HepG2 (cell line): ENCODE measurements at regions not wholly inside any gene's neighbourhood (a gene's known extent, or its start where the extent isn't known, plus 50 kb on each side); places are given as distances from the start of the nearest gene placed in this dataset.

ENCODE experiments used
- ATAC-seq: fragments of 200-7000 bp; cut with Tn5 transposase; 3 replicates; pipeline ENCODE4 v1.9.1; 2020; ENCODE audit warnings: mild to moderate bottlenecking, moderate library complexity
- BruUV-seq: library from RNA; stranded (reverse); fragments of 400-500 nt; replicated peaks from 2 replicates; lab custom pipeline; 2021; lab: Mats Ljungman, UMichigan
- CTCF ChIA-PET: fragments of 300-600 bp; formaldehyde crosslinking; extraction: SDS; loops from one replicate; lab custom pipeline; 2021; ENCODE audit warnings: low total read pairs, inconsistent platforms, low intra/inter-chr PET ratio; lab: Yijun Ruan, JAX
- POLR2A ChIA-PET: fragments of 350-600 bp; sonication (Branson Sonifier 250); formaldehyde crosslinking; loops from one replicate; lab custom pipeline; 2020; ENCODE audit warnings: antibody characterized with exemption, inconsistent platforms; lab: Yijun Ruan, JAX
- DNase-seq: peaks from one replicate; pipeline ENCODE4 v3.0.0-alpha.2; 2015; ENCODE audit warnings: low spot score
- FAIRE-seq: peaks from 3 replicates; lab custom pipeline; 2011; peaks lifted over from hg19 to GRCh38; lab: Jason Lieb, UNC
- H2AFZ ChIP-seq: one replicate; pipeline ENCODE4 v1.6.1; 2011; ENCODE audit warnings: low read length, inconsistent platforms
- H3K27ac ChIP-seq: fragments of 300-600 bp; 3 replicates; pipeline ENCODE4 v1.8.0; 2011; ENCODE audit warnings: mixed run types, mild to moderate bottlenecking, mixed read lengths, low read length, inconsistent platforms; ENCODE audit not compliant: insufficient read depth; ENCODE audit errors: extremely low read length
- H3K27me3 ChIP-seq, 2 experiments: fragments of 200-600 bp in 1 of 2; 2 replicates in 1 of 2; 3 replicates in 1 of 2; pipeline versions ENCODE4 v1.6.0 to v1.8.0; 2011; ENCODE audit warnings: low read length in 2 of 2, mild to moderate bottlenecking in 2 of 2, moderate library complexity in 2 of 2, inconsistent platforms in 1 of 2; ENCODE audit not compliant: insufficient read depth in 2 of 2, control insufficient read depth in 1 of 2
- H3K36me3 ChIP-seq, 2 experiments: fragments of 200-600 bp in 1 of 2; replicated peaks in 1 of 2; 2 replicates in 1 of 2; 3 replicates in 1 of 2; pipeline versions ENCODE4 v1.5.1 to v1.8.0; 2011; ENCODE audit warnings: low read length in 2 of 2, inconsistent platforms in 1 of 2; ENCODE audit not compliant: insufficient read depth in 2 of 2, control insufficient read depth in 1 of 2
- H3K4me1 ChIP-seq: 2 replicates; pipeline ENCODE4 v1.5.1; 2012; ENCODE audit warnings: low read length, inconsistent platforms; ENCODE audit not compliant: insufficient read depth
- H3K4me2 ChIP-seq: 2 replicates; pipeline ENCODE4 v1.6.0; 2011; ENCODE audit warnings: low read depth, low read length, inconsistent platforms
- H3K4me3 ChIP-seq, 3 experiments: fragments of 200-600 bp in 1 of 3; sonication (generic), shearing (Covaris generic) in 1 of 3; replicated peaks in 1 of 3; 2 replicates each; pipeline ENCODE4 v1.5.1; 2011 to 2016; ENCODE audit warnings: low read length in 3 of 3, inconsistent platforms in 2 of 3, low read depth in 2 of 3, mild to moderate bottlenecking in 2 of 3, control low read depth in 1 of 3, mixed read lengths in 1 of 3; ENCODE audit not compliant: insufficient read depth in 1 of 3
- H3K79me2 ChIP-seq: one replicate; pipeline ENCODE4 v1.6.1; 2011; ENCODE audit warnings: low read length, inconsistent platforms; ENCODE audit not compliant: insufficient read depth
- H3K9ac ChIP-seq: 2 replicates; pipeline ENCODE4 v1.6.0; 2011; ENCODE audit warnings: mild to moderate bottlenecking, low read depth, low read length, inconsistent platforms; ENCODE audit not compliant: insufficient read depth
- H3K9me3 ChIP-seq: 2 replicates; pipeline ENCODE4 v1.5.1; 2012; ENCODE audit warnings: mild to moderate bottlenecking, low read length
- H4K20me1 ChIP-seq: 2 replicates; pipeline ENCODE4 v1.6.0; 2011; ENCODE audit warnings: inconsistent platforms, mild to moderate bottlenecking, low read length, moderate library complexity; ENCODE audit not compliant: insufficient read depth
- ARNTL ChIP-seq: sonication (generic); formaldehyde crosslinking; IDR thresholded peaks from 2 replicates; pipeline ENCODE4 v1.4.0; 2020; ENCODE audit warnings: mild to moderate bottlenecking, missing genetic modification reagents
- HIVEP1 ChIP-seq: sonication (generic); formaldehyde crosslinking; IDR thresholded peaks from 2 replicates; pipeline ENCODE4 v1.4.0; 2020; ENCODE audit warnings: mild to moderate bottlenecking, missing genetic modification reagents
- KLF9 ChIP-seq: IDR thresholded peaks from 2 replicates; pipeline ENCODE4 v1.6.1; 2016; ENCODE audit warnings: low read depth
- NR2C2 ChIP-seq: sonication (generic); formaldehyde crosslinking; IDR thresholded peaks from 2 replicates; pipeline ENCODE4 v1.4.0; 2020; ENCODE audit warnings: missing genetic modification reagents, mild to moderate bottlenecking, moderate library complexity, borderline replicate concordance
- RAD51 ChIP-seq: fragments of 450-650 bp; IDR thresholded peaks from 2 replicates; pipeline ENCODE4 v1.6.1; 2016; ENCODE audit warnings: borderline replicate concordance
- RBM39 ChIP-seq: fragments of 200-400 bp; formaldehyde crosslinking; IDR thresholded peaks from one replicate; pipeline ENCODE4 v1.6.1; 2018; ENCODE audit warnings: antibody characterized with exemption, mild to moderate bottlenecking, low read depth, low read length; ENCODE audit not compliant: poor library complexity, severe bottlenecking
- THAP11 ChIP-seq: IDR thresholded peaks from 2 replicates; pipeline ENCODE4 v1.6.1; 2016; ENCODE audit warnings: missing biosample characterization, missing genetic modification reagents
- TSC22D2 ChIP-seq: sonication (generic); formaldehyde crosslinking; IDR thresholded peaks from 2 replicates; pipeline ENCODE4 v1.5.1; 2020; ENCODE audit warnings: missing genetic modification reagents, mild to moderate bottlenecking, borderline replicate concordance
- ZNF441 ChIP-seq: sonication (generic); formaldehyde crosslinking; IDR thresholded peaks from 2 replicates; pipeline ENCODE4 v1.7.0; 2021; ENCODE audit warnings: missing genetic modification reagents, borderline replicate concordance
- ZNF572 ChIP-seq: sonication (generic); formaldehyde crosslinking; IDR thresholded peaks from 2 replicates; pipeline ENCODE4 v1.5.1; 2020; ENCODE audit warnings: mild to moderate bottlenecking, missing genetic modification reagents
- WGBS: methylation state at CpG from one replicate; pipeline ENCODE4 v1.1.6; 2017; ENCODE audit warnings: low lambda C conversion rate; 5-methylcytosine and 5-hydroxymethylcytosine counted together
- in situ Hi-C: cut with HindIII; loops from 2 replicates; pipeline ENCODE4 v1.10.0; 2017; ENCODE audit warnings: low pct_unique_long_range_greater_than_20kb; ENCODE audit not compliant: extremely low pct_ligation_motif_present
- intact Hi-C: fragments of 100-400 bp; cut with micrococcal nuclease; formaldehyde crosslinking; loops from one replicate; pipeline ENCODE4 v1.10.0; 2022; ENCODE audit not compliant: unreplicated experiment
- TF ChIP-seq, protein P1 (sequence below): sonication (generic); formaldehyde crosslinking; IDR thresholded peaks from 2 replicates; pipeline ENCODE4 v1.9.0; 2021; ENCODE audit warnings: missing genetic modification reagents, borderline replicate concordance
- TF ChIP-seq, protein P2 (sequence below): sonication (generic); formaldehyde crosslinking; IDR thresholded peaks from 2 replicates; pipeline ENCODE4 v1.8.1; 2022; ENCODE audit warnings: low read depth, mild to moderate bottlenecking, missing genetic modification reagents
- TF ChIP-seq, protein P3 (sequence below): sonication (generic); formaldehyde crosslinking; IDR thresholded peaks from 2 replicates; pipeline ENCODE4 v1.4.0; 2020; ENCODE audit warnings: mild to moderate bottlenecking, missing genetic modification reagents

DNA sequence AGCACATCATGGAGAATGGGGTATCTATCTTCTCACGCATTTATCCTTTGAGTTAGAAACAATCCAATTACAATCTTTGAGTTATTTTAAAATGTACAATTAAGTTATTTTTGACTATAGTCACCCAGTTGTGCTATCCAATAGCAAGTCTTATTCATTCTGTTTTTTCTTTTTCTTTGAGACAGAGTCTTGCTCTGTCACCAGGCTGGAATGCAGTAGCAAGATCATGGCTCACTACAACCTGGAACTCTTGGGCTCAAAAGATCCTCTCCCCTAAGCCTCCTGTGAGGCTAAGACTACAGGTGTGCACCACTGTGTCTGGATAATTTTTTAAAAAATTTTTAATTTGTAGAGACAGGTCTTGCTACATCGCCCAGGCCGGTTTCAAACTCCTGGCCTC lies 201.5 kb upstream of the ZNF217 start:
- no peak overlapping the region for H3K27ac ChIP-seq
- H3K9me3 ChIP-seq, result no peaks in the 10 kb centered on the region
- no peak for FAIRE-seq
- no peak overlapping the region for H3K4me3 ChIP-seq
- DNase-seq, result no peak
- 96% methylated on average over 3 of the region's 3 CpGs for WGBS
- intact Hi-C loops, result no loop called here
- no peak for ATAC-seq
- H3K9ac ChIP-seq, result no peak overlapping the region
- no peak for TF ChIP-seq KLF9 (CRISPR knock-in tag)
- TF ChIP-seq TSC22D2, result no peak
- no peak for TF ChIP-seq RBM39
- H3K4me1 ChIP-seq, result peaks cover 40% of the 10 kb centered on the region
- in situ Hi-C loops, result no loop called here
- H3K27me3 ChIP-seq, result no peaks in the 10 kb centered on the region
- no peaks in the 10 kb centered on the region for H4K20me1 ChIP-seq
- ChIA-PET CTCF (no interaction called here), POLR2A (no interaction called here)
- no peak overlapping the region for H2AFZ ChIP-seq
- no peaks in the 10 kb centered on the region for H3K36me3 ChIP-seq
- no peak overlapping the region for H3K4me2 ChIP-seq
- BruUV-seq, result no TSS peak
- no peaks in the 10 kb centered on the region for H3K79me2 ChIP-seq

DNA sequence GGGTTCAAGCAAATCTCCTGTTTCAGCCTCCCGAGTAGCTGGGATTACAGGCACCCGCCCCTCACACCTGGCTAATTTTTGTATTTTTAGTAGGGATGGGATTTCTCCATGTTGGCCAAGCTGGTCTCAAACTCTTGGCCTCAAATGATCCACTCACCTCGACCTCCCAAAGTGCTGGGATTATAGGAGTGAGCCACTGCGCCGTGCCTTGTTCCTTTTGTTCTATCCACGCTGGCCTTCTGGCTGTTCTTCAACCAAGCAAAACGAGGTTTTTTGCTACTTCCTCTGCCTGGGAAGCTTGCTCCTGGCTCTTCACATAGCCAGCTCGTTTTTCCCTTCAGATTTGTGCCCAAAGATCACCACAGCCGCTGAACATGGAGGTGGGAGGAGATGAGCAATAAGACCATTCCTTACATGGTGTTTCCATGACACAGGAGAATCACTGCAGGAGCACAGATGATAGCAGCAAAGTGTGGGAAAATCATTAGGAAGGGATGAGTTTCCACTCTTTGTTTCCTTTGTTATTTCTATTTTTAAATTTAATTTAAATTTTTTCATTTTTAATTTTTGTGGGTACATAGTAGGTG lies 201.0 kb upstream of the ZNF217 start:
- 86% methylated on average over 9 of the region's 9 CpGs for WGBS
- no peak overlapping the region for H3K9ac ChIP-seq
- POLR2A ChIA-PET, result interaction anchor here (0.8 to 2.4 kb wide), 2 partner anchors 8 to 56 kb away, joined by 3 to 9 read pairs; no protein-coding TSS in a partner anchor
- DNase-seq (no peak), FAIRE-seq (no peak), ATAC-seq (no peak)
- CTCF ChIA-PET, result no interaction called here
- H3K27ac ChIP-seq, result no peak overlapping the region
- H3K4me1 ChIP-seq, result peaks cover 38% of the 10 kb centered on the region
- BruUV-seq, result no TSS peak
- intact Hi-C loops (no loop called here), in situ Hi-C loops (no loop called here)
- no peaks in the 10 kb centered on the region for H4K20me1 ChIP-seq
- no peaks in the 10 kb centered on the region for H3K36me3 ChIP-seq
- no peak overlapping the region for H3K4me2 ChIP-seq
- H3K9me3 ChIP-seq, result no peaks in the 10 kb centered on the region
- no peak overlapping the region for H2AFZ ChIP-seq
- no peaks in the 10 kb centered on the region for H3K79me2 ChIP-seq
- no peaks in the 10 kb centered on the region for H3K27me3 ChIP-seq
- no peak overlapping the region for H3K4me3 ChIP-seq
- TF ChIP-seq ZNF441 (no peak), HIVEP1 (CRISPR knock-in tag) (peak; percentile 44; the same call in 1 of the 2 replicates), THAP11 (no peak), ARNTL (CRISPR knock-in tag) (no peak), ZNF572 (0 out of 2 replicates have a peak, but pooled peaks have one; percentile 74), NR2C2 (CRISPR knock-in tag) (no peak), RAD51 (no peak)
- TF ChIP-seq, protein P1, sequence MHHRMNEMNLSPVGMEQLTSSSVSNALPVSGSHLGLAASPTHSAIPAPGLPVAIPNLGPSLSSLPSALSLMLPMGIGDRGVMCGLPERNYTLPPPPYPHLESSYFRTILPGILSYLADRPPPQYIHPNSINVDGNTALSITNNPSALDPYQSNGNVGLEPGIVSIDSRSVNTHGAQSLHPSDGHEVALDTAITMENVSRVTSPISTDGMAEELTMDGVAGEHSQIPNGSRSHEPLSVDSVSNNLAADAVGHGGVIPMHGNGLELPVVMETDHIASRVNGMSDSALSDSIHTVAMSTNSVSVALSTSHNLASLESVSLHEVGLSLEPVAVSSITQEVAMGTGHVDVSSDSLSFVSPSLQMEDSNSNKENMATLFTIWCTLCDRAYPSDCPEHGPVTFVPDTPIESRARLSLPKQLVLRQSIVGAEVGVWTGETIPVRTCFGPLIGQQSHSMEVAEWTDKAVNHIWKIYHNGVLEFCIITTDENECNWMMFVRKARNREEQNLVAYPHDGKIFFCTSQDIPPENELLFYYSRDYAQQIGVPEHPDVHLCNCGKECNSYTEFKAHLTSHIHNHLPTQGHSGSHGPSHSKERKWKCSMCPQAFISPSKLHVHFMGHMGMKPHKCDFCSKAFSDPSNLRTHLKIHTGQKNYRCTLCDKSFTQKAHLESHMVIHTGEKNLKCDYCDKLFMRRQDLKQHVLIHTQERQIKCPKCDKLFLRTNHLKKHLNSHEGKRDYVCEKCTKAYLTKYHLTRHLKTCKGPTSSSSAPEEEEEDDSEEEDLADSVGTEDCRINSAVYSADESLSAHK, result no peak
- TF ChIP-seq, protein P2, sequence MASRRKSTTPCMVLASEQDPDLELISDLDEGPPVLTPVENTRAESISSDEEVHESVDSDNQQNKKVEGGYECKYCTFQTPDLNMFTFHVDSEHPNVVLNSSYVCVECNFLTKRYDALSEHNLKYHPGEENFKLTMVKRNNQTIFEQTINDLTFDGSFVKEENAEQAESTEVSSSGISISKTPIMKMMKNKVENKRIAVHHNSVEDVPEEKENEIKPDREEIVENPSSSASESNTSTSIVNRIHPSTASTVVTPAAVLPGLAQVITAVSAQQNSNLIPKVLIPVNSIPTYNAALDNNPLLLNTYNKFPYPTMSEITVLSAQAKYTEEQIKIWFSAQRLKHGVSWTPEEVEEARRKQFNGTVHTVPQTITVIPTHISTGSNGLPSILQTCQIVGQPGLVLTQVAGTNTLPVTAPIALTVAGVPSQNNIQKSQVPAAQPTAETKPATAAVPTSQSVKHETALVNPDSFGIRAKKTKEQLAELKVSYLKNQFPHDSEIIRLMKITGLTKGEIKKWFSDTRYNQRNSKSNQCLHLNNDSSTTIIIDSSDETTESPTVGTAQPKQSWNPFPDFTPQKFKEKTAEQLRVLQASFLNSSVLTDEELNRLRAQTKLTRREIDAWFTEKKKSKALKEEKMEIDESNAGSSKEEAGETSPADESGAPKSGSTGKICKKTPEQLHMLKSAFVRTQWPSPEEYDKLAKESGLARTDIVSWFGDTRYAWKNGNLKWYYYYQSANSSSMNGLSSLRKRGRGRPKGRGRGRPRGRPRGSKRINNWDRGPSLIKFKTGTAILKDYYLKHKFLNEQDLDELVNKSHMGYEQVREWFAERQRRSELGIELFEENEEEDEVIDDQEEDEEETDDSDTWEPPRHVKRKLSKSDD (CRISPR knock-in tag), result no peak
- TF ChIP-seq, protein P3, sequence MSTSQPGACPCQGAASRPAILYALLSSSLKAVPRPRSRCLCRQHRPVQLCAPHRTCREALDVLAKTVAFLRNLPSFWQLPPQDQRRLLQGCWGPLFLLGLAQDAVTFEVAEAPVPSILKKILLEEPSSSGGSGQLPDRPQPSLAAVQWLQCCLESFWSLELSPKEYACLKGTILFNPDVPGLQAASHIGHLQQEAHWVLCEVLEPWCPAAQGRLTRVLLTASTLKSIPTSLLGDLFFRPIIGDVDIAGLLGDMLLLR (CRISPR knock-in tag), result 0 out of 2 replicates have a peak, but pooled peaks have one; percentile 36
